ENCODE measurements at regions not wholly inside any gene's neighbourhood (a gene's known extent, or its start where the extent isn't known, plus 50 kb on each side); places are given as distances from the start of the nearest gene placed in this dataset.

DNA sequence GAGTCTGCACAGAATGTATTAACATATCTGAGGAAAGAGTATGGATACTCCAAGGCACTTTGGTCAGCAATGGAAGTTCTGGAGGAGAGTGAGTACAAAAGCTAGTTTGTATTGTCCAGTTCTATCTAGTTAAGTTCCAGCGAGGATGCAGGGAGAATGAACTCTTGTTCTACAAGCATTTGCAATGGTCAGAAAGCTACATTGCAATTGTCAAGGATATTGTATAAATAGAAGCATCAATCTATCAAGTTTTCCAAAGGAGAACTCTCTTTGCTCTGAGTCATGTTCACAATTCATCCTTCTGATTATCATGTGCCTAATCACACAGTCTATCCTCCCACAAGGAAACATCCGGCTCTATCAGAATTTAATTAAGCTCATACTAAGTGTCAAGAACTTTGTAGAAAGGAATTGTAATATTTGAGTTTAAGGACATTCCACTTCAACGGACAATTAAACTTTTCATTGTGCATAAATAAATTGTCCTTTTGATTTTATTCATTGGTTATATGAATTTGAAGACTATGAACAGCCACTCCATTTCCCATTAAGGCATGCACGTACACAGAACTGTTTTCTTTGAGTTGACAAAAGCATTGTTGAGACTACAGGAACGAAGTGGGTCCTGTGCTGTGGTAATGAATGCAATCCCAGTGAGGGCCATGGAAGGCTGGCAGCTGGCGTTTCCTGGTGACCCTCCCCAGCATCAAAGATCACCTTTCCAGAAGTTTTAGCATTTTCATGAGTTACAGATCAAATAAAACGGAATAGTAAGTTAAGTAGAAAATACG lies 973.5 kb upstream of the GOT2 start:
- no peaks in the 10 kb centered on the region for H3K9me3 ChIP-seq (ENCODE audit: low read depth)
- H3K4me3 ChIP-seq, result no peak overlapping the region
- TF ChIP-seq CTCF (IDR thresholded peaks at IDR 0.05; ENCODE audit: low read depth, low read length), result no peak
- H3K27me3 ChIP-seq, result no peaks in the 10 kb centered on the region
- no peak overlapping the region for H3K27ac ChIP-seq
- DNase-seq (ENCODE audit: low read depth in 1 of 2, low spot score in 1 of 2), result no peak
- H3K4me1 ChIP-seq (ENCODE audit: low read depth), result no peaks in the 10 kb centered on the region
- no peaks in the 10 kb centered on the region for H3K36me3 ChIP-seq

GRCh38 chr16:59701963-59702930 lies 968.1 kb upstream of the GOT2 start:
- H3K4me1 ChIP-seq (ENCODE audit: low read depth), result no peaks in the 10 kb centered on the region
- no peaks in the 10 kb centered on the region for H3K36me3 ChIP-seq
- H3K9me3 ChIP-seq (ENCODE audit: low read depth), result no peaks in the 10 kb centered on the region
- no peaks in the 10 kb centered on the region for H3K27me3 ChIP-seq
- H3K4me3 ChIP-seq, result no peak overlapping the region
- TF ChIP-seq CTCF (IDR thresholded peaks at IDR 0.05; ENCODE audit: low read depth, low read length), result no peak
- DNase-seq (ENCODE audit: low read depth in 1 of 2, low spot score in 1 of 2), result no peak
- H3K27ac ChIP-seq, result no peak overlapping the region

GRCh38 chr16:59699786-59700185 lies 965.7 kb upstream of the GOT2 start:
- H3K36me3 ChIP-seq, result no peaks in the 10 kb centered on the region
- H3K9me3 ChIP-seq (ENCODE audit: low read depth), result no peaks in the 10 kb centered on the region
- H3K4me1 ChIP-seq (ENCODE audit: low read depth), result no peaks in the 10 kb centered on the region
- DNase-seq (ENCODE audit: low read depth in 1 of 2, low spot score in 1 of 2), result no peak
- H3K27ac ChIP-seq, result no peak overlapping the region
- H3K27me3 ChIP-seq, result no peaks in the 10 kb centered on the region
- H3K4me3 ChIP-seq, result no peak overlapping the region
- no peak for TF ChIP-seq CTCF (IDR thresholded peaks at IDR 0.05; ENCODE audit: low read depth, low read length)

- TF ChIP-seq CTCF (IDR thresholded peaks at IDR 0.05; ENCODE audit: low read depth, low read length), result no peak
- H3K4me3 ChIP-seq, result no peak overlapping the region
- DNase-seq (ENCODE audit: low read depth in 1 of 2, low spot score in 1 of 2), result peak in 1 of 2 donors; percentile 10
These were observed 964.4 kb upstream of the GOT2 start for GRCh38 chr16:59698346-59699020.

GRCh38 chr16:59697761-59698160 lies 963.6 kb upstream of the GOT2 start:
- DNase-seq (ENCODE audit: low read depth in 1 of 2, low spot score in 1 of 2), result no peak
- Histone ChIP-seq H3K27me3 (no peaks in the 10 kb centered on the region), H3K27ac (no peak overlapping the region), H3K4me3 (no peak overlapping the region), H3K36me3 (no peaks in the 10 kb centered on the region), H3K9me3 (ENCODE audit: low read depth) (no peaks in the 10 kb centered on the region), H3K4me1 (ENCODE audit: low read depth) (peaks cover 3% of the 10 kb centered on the region)
- no peak for TF ChIP-seq CTCF (IDR thresholded peaks at IDR 0.05; ENCODE audit: low read depth, low read length)

More at GRCh38 chr16:59698346-59699020, 964.4 kb upstream of the GOT2 start:
- no peaks in the 10 kb centered on the region for H3K9me3 ChIP-seq (ENCODE audit: low read depth)
- peaks cover 3% of the 10 kb centered on the region for H3K4me1 ChIP-seq (ENCODE audit: low read depth)
- H3K36me3 ChIP-seq, result no peaks in the 10 kb centered on the region
- H3K27ac ChIP-seq, result no peak overlapping the region
- H3K27me3 ChIP-seq, result no peaks in the 10 kb centered on the region

Data from cardiac muscle cell (in vitro differentiated cells and primary cell).